Uterus (tissue), 3 donors: ENCODE measurements at regions not wholly inside any gene's neighbourhood (a gene's known extent, or its start where the extent isn't known, plus 50 kb on each side); places are given as distances from the start of the nearest gene placed in this dataset.

Source experiments
- DNase-seq, 2 donors: peaks; one replicate each; pipeline ENCODE4 v3.0.0-alpha.2; 2019 to 2020
- H3K27ac ChIP-seq, 2 donors: fragments of 200-600 bp; sonication (generic); 1 replicate in 1 of 2; 2 replicates in 1 of 2; pipeline ENCODE4 v1.5.1; 2016 to 2018
- H3K27me3 ChIP-seq, 2 donors: fragments of 200-600 bp; sonication (generic); one replicate each; pipeline ENCODE4 v1.5.1; 2018 to 2019; ENCODE audit warnings: control low read depth in 1 of 2
- H3K36me3 ChIP-seq, 2 donors: fragments of 200-600 bp; sonication (generic); one replicate each; pipeline ENCODE4 v1.5.1; 2019; ENCODE audit warnings: control low read depth in 1 of 2
- H3K4me1 ChIP-seq, 2 donors: fragments of 200-600 bp; sonication (generic); one replicate each; pipeline ENCODE4 v1.5.1; 2018 to 2019; ENCODE audit warnings: control low read depth in 1 of 2
- H3K4me3 ChIP-seq, 2 donors: fragments of 200-600 bp; sonication (generic); 1 replicate in 1 of 2; 2 replicates in 1 of 2; pipeline ENCODE4 v1.5.1; 2018 to 2019; ENCODE audit warnings: mild to moderate bottlenecking in 1 of 2
- H3K9me3 ChIP-seq, 2 donors: fragments of 200-600 bp; sonication (generic); one replicate each; pipeline ENCODE4 v1.5.1; 2019; ENCODE audit warnings: control low read depth in 1 of 2
- POLR2A ChIP-seq, 2 donors: fragments of 450-650 bp; IDR thresholded peaks; one replicate each; pipeline ENCODE4 v1.6.1; 2016; ENCODE audit warnings: antibody characterized with exemption in 2 of 2, mild to moderate bottlenecking in 1 of 2, moderate library complexity in 1 of 2
- intact Hi-C: fragments of 100-400 bp; cut with DNase I; formaldehyde crosslinking; loops from one replicate; pipeline ENCODE4 v1.15.1; 2023; ENCODE audit warnings: low total_unique reads
- TF ChIP-seq, protein P1 (sequence below), 4 experiments: fragments of 200-600 bp in 2 of 4; fragments of 450-650 bp in 2 of 4; sonication (generic) in 2 of 4; IDR thresholded peaks; one replicate each; pipeline ENCODE4 v1.5.1; 2016 to 2019; ENCODE audit warnings: antibody characterized with exemption in 4 of 4, mild to moderate bottlenecking in 2 of 4, moderate library complexity in 1 of 4
- donor health status: DM: yes; HTN: yes; CAD: no.

DNA sequence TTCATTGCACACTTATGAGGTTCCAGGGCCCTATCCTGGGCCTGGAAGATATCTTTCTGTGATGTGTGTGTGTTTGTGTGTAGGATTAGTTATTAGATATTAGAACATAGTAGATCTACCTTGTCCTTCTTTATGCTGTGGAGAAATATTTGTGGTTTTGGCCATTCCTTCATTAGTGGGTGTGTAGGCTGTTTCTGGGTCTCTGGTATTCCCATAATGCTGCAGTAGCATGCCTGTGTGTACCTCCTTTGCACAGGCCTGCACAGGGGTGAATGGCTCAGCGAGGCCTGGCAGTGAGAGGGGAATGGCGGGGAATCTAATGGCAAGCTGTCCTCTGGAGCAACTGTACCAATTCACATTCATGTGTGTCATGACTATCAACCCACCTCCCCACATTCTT, 125.8 kb upstream of the MRPS22 start:
- no peaks in the 10 kb centered on the region for H3K9me3 ChIP-seq
- no peaks in the 10 kb centered on the region for H3K27me3 ChIP-seq
- H3K36me3 ChIP-seq = no peaks in the 10 kb centered on the region
- DNase-seq = no peak
- H3K4me3 ChIP-seq = no peak overlapping the region
- no peak overlapping the region for H3K27ac ChIP-seq
- intact Hi-C loops = no loop called here
- H3K4me1 ChIP-seq = no peaks in the 10 kb centered on the region
- TF ChIP-seq, protein P1, sequence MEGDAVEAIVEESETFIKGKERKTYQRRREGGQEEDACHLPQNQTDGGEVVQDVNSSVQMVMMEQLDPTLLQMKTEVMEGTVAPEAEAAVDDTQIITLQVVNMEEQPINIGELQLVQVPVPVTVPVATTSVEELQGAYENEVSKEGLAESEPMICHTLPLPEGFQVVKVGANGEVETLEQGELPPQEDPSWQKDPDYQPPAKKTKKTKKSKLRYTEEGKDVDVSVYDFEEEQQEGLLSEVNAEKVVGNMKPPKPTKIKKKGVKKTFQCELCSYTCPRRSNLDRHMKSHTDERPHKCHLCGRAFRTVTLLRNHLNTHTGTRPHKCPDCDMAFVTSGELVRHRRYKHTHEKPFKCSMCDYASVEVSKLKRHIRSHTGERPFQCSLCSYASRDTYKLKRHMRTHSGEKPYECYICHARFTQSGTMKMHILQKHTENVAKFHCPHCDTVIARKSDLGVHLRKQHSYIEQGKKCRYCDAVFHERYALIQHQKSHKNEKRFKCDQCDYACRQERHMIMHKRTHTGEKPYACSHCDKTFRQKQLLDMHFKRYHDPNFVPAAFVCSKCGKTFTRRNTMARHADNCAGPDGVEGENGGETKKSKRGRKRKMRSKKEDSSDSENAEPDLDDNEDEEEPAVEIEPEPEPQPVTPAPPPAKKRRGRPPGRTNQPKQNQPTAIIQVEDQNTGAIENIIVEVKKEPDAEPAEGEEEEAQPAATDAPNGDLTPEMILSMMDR (IDR thresholded peaks at IDR 0.05) = no peak
- no peak for TF ChIP-seq POLR2A (IDR thresholded peaks at IDR 0.05)

DNA sequence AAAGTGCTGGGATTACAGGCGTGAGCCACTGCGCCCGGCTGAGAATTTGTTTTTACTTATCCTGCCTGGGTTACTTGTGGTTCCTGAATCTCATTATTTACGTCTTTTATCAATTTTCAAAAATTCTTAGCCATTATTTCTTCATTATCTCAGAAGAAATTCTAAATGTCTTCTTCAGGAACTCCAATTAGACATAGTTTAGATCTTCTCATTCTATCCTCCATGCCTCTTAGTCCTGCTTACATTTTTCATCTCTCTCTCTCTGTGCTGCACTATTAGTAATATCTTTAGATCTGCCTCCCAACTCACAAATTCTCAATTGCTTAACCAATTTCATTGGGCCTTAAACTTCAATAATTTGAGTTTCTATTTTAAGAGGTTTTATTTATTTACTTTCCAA, 124.4 kb upstream of the MRPS22 start:
- TF ChIP-seq, protein P1 (IDR thresholded peaks at IDR 0.05) = no peak
- no peak for TF ChIP-seq POLR2A (IDR thresholded peaks at IDR 0.05)
- no peak overlapping the region for H3K4me3 ChIP-seq
- no peaks in the 10 kb centered on the region for H3K27me3 ChIP-seq
- no peaks in the 10 kb centered on the region for H3K4me1 ChIP-seq
- no peak for DNase-seq
- intact Hi-C loops = no loop called here
- H3K27ac ChIP-seq = no peak overlapping the region
- no peaks in the 10 kb centered on the region for H3K36me3 ChIP-seq
- H3K9me3 ChIP-seq = no peaks in the 10 kb centered on the region

DNA sequence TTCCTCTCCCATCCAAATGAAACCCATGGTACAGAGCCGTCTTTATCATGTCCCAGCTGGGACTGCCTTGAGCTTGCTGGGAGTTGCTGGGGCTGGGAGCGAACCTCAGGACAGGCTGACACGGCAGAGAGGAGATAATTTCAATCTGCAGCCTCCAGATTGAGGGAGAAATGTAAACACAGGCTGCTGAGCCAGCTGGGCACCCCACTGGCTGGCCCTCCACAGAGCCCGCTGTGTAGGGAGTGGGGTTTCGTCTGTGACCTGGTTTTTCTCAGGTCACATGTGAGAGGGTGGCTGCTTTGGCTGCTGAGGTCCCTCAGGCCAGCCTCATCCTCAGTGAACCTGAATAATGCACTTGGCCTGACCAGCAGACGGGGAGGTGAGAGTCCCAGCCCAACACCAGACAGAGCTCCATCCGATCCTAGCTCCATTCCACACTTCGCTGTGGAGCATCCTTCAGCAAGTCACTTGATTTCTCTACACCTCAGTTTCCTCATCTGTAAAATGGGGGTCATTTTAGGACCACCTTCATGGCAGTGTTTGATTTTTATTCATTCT, 121.6 kb upstream of the MRPS22 start:
- no peaks in the 10 kb centered on the region for H3K36me3 ChIP-seq
- H3K9me3 ChIP-seq = no peaks in the 10 kb centered on the region
- no peak overlapping the region for H3K4me3 ChIP-seq
- no peak for DNase-seq
- H3K27me3 ChIP-seq = no peaks in the 10 kb centered on the region
- TF ChIP-seq, protein P1 (IDR thresholded peaks at IDR 0.05) = no peak
- TF ChIP-seq POLR2A (IDR thresholded peaks at IDR 0.05) = no peak
- no peak overlapping the region for H3K27ac ChIP-seq
- no peaks in the 10 kb centered on the region for H3K4me1 ChIP-seq
- intact Hi-C loops = no loop called here

DNA sequence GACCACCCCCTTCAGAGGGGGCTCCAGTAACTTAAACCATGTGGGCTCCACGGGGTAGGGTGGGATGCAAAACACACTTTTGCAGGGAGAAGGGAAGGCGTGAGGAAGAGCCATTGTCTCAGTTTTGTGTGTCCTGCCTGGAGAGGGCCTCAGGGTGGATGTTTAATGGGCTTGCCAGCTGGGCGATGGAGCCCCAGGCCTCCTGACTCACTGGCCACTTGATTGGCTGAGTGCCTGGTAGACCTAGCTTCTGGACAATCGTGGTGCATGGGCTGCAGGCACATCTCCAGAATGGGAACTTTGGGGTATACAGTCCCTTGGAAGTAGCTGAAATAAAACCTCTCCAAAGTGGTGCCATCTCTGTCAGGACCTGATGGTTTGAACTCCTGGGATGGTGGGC, 118.3 kb upstream of the MRPS22 start:
- Histone ChIP-seq H3K27ac (no peak overlapping the region), H3K4me3 (no peak overlapping the region), H3K9me3 (no peaks in the 10 kb centered on the region), H3K4me1 (no peaks in the 10 kb centered on the region), H3K36me3 (no peaks in the 10 kb centered on the region), H3K27me3 (no peaks in the 10 kb centered on the region)
- intact Hi-C loops = no loop called here
- no peak for DNase-seq
- no peak for TF ChIP-seq POLR2A (IDR thresholded peaks at IDR 0.05)
- TF ChIP-seq, protein P1 (IDR thresholded peaks at IDR 0.05) = no peak

DNA sequence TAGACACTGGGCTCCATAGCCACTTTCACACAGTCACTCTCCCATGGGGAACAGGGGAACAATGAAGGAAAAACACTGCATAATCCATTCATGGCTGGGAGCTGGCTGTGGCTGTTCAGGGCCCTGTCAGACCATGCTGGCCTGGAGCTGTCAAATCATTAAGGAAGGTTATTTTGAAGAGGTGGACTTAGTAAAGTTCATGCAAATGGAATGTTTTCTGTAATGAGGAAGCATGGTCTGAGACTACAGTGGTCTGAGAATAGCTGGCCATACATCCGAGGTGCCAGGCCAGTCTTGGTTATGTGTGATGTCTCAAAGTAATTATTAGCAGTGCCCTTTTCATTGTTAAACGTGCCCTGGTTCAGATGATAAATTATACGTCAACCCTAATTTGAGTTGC, 117.1 kb upstream of the MRPS22 start:
- H3K27ac ChIP-seq = no peak overlapping the region
- TF ChIP-seq, protein P1 (IDR thresholded peaks at IDR 0.05) = no peak
- no peak for TF ChIP-seq POLR2A (IDR thresholded peaks at IDR 0.05)

More for the DNA sequence above, 117.1 kb upstream of the MRPS22 start:
- Histone ChIP-seq H3K4me1 (no peaks in the 10 kb centered on the region), H3K27me3 (no peaks in the 10 kb centered on the region), H3K4me3 (no peak overlapping the region), H3K9me3 (no peaks in the 10 kb centered on the region), H3K36me3 (no peaks in the 10 kb centered on the region)
- intact Hi-C loops = no loop called here
- no peak for DNase-seq
